K562 (cell line): ENCODE measurements at regions not wholly inside any gene's neighbourhood (a gene's known extent, or its start where the extent isn't known, plus 50 kb on each side); places are given as distances from the start of the nearest gene placed in this dataset.

ENCODE experiments used
- CCNT2 ChIP-seq: IDR thresholded peaks from 2 replicates; pipeline ENCODE4 v1.6.1; 2011; ENCODE audit warnings: borderline replicate concordance, low read depth, mild to moderate bottlenecking, moderate library complexity, mixed read lengths, low read length; ENCODE audit not compliant: insufficient read length; ENCODE audit errors: extremely low read depth
- HMGXB4 ChIP-seq: sonication (generic); formaldehyde crosslinking; IDR thresholded peaks from 2 replicates; pipeline ENCODE4 v1.8.1; 2023; ENCODE audit warnings: mild to moderate bottlenecking, missing genetic modification reagents
- JUND ChIP-seq, 2 experiments: IDR thresholded peaks; 2 replicates in 1 of 2; 3 replicates in 1 of 2; pipeline ENCODE4 v1.6.1; 2011; ENCODE audit warnings: borderline replicate concordance in 2 of 2, low read depth in 2 of 2, low read length in 2 of 2, improper control_type of control experiment in 1 of 2, missing biosample characterization in 1 of 2, missing genetic modification characterization in 1 of 2, missing genetic modification reagents in 1 of 2
- MCM7 ChIP-seq, 2 experiments: fragments of 450-650 bp; IDR thresholded peaks; 2 replicates each; pipeline ENCODE4 v1.6.1; 2016 to 2018
- MXD1 ChIP-seq: fragments of 250-450 bp; sonication (Bioruptor Pico); IDR thresholded peaks from 2 replicates; pipeline ENCODE4 v1.8.0; 2021; ENCODE audit warnings: borderline replicate concordance, mild to moderate bottlenecking, moderate library complexity; ENCODE audit not compliant: poor library complexity, severe bottlenecking
- MXI1 ChIP-seq: IDR thresholded peaks from 2 replicates; pipeline ENCODE4 v1.6.1; 2011; ENCODE audit warnings: low read depth, mild to moderate bottlenecking, improper control_type of control experiment, low read length
- NCOA1 ChIP-seq: fragments of 450-650 bp; IDR thresholded peaks from 2 replicates; pipeline ENCODE4 v1.6.1; 2016; ENCODE audit warnings: low read depth
- NFIC ChIP-seq: fragments of 450-650 bp; IDR thresholded peaks from 2 replicates; pipeline ENCODE4 v1.6.1; 2017; ENCODE audit warnings: mild to moderate bottlenecking, inconsistent platforms
- NKRF ChIP-seq: fragments of 450-650 bp; IDR thresholded peaks from 2 replicates; pipeline ENCODE4 v1.6.1; 2016; ENCODE audit warnings: borderline replicate concordance
- SFPQ ChIP-seq: fragments of 200-400 bp; formaldehyde crosslinking; IDR thresholded peaks from 2 replicates; pipeline ENCODE4 v1.6.1; 2017; ENCODE audit warnings: mild to moderate bottlenecking, low read depth, low read length, moderate library complexity
- ZNF75A ChIP-seq: fragments of 450-650 bp; formaldehyde crosslinking; IDR thresholded peaks from 2 replicates; pipeline ENCODE4 v1.4.0; 2020; ENCODE audit warnings: mild to moderate bottlenecking

GRCh38 chr5:74295141-74295540, 345.4 kb downstream of the ENC1 start (continued):
- TF ChIP-seq JUND (IDR thresholded peaks at IDR 0.05; ENCODE audit: borderline replicate concordance, low read depth, low read length) (no peak), JUND (tag; IDR thresholded peaks at IDR 0.05; ENCODE audit: borderline replicate concordance, low read depth, low read length) (no peak), MXD1 (CRISPR knock-in tag) (no peak), NCOA1 (no peak), ZNF75A (CRISPR knock-in tag) (no peak), MCM7 (IDR thresholded peaks at IDR 0.05) (no peak), HMGXB4 (CRISPR knock-in tag) (no peak), SFPQ (no peak), MXI1 (no peak), NKRF (no peak), CCNT2 (no peak), NFIC (no peak)
- TF ChIP-seq, all 486 proteins: peak for 0
